Stimulated activated memory B cell treated with anti-CD40 and anti-IgM and Interleukin-4, amounts not matched to agents 10 μg/mL and 1 μg/mL and 100 μg/mL, for 72 hours (primary cell): ENCODE measurements at regions not wholly inside any gene's neighbourhood (a gene's known extent, or its start where the extent isn't known, plus 50 kb on each side); places are given as distances from the start of the nearest gene placed in this dataset.

ENCODE experiments used
- ATAC-seq: fragments of 150-1000 bp; cut with Tn5 transposase; 2 replicates; pipeline ENCODE4 v1.10.0; 2021
- H3K27ac Mint-ChIP-seq: one replicate; pipeline ENCODE4 v1.8.0; 2022; ENCODE audit warnings: mild to moderate bottlenecking, mixed read lengths
- H3K27me3 Mint-ChIP-seq: one replicate; pipeline ENCODE4 v1.8.0; 2022; ENCODE audit warnings: mixed read lengths
- H3K36me3 Mint-ChIP-seq: one replicate; pipeline ENCODE4 v1.8.0; 2022; ENCODE audit warnings: mixed read lengths
- H3K4me1 Mint-ChIP-seq: one replicate; pipeline ENCODE4 v1.8.0; 2022; ENCODE audit warnings: mixed read lengths
- H3K4me3 Mint-ChIP-seq: one replicate; pipeline ENCODE4 v1.8.0; 2022; ENCODE audit warnings: mild to moderate bottlenecking, moderate library complexity, mixed read lengths
- H3K9me3 Mint-ChIP-seq: one replicate; pipeline ENCODE4 v1.8.0; 2022; ENCODE audit warnings: mixed read lengths

DNA sequence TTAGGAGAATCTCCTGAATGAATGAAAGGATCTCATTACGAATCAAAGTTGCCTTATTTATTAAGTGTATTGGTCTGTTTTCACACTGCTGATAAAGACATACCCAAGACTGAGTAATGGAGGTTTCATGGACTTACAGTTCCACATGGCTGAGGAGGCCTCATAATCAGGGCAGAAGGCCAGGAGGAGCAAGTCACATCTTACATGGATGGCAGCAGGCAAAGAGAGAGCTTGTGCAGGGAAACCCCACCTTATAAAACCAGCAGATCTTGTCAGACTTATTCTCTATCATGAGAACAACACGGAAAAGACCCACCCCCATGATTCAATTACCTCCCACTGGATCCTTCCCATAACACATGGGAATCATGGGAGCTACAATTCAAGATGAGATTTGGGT lies 785.2 kb upstream of the POU3F3 start:
- Mint-ChIP-seq H3K9me3 (peaks cover 5% of the 10 kb centered on the region), H3K36me3 (no peaks in the 10 kb centered on the region), H3K4me1 (no peaks in the 10 kb centered on the region), H3K27me3 (no peaks in the 10 kb centered on the region), H3K4me3 (no peak overlapping the region), H3K27ac (no peak overlapping the region)
- no peak for ATAC-seq

GRCh38 chr2:104077573-104077972 lies 776.3 kb upstream of the POU3F3 start:
- Mint-ChIP-seq H3K36me3 (no peaks in the 10 kb centered on the region), H3K9me3 (peaks cover 8% of the 10 kb centered on the region), H3K27me3 (no peaks in the 10 kb centered on the region), H3K4me1 (no peaks in the 10 kb centered on the region), H3K4me3 (no peak overlapping the region), H3K27ac (no peak overlapping the region)
- ATAC-seq, result no peak

DNA sequence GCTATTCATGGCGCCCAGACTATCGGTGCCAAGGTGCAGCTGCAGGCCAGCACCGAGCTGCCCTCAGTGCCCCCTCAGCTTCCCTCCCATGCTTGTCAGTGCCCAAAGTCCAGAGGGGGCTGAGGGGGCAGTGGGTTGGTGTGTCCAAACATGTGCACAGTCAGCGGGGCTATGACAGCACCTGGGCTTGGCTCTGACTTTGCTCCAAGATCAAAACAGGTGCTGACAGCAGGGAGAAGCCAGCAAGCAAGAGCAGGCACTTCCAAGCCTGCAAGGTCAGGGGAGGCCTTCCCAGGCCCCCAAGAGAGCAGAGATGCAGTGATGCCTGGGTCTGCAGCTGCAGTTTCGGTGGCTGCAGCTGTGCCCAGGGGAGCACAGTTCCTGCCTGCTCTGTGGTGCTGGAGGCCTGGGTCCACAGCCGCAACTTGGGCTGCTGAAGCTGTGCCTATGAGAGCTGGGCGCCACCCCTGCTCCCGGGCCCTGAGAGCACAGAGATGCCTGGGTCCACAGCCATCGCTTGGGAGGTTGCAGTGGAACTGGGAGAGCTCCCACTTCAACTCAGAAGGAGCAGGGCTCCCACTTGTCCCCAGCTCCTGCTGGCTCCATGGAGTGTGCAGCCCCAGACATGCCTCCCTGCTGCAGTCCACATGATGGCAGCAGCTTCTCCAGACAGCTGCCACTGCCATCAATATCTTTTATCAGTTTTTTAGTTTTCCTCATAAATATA lies 775.3 kb upstream of the POU3F3 start:
- Mint-ChIP-seq H3K4me3 (no peak overlapping the region), H3K9me3 (peaks cover 7% of the 10 kb centered on the region), H3K4me1 (no peaks in the 10 kb centered on the region), H3K27ac (no peak overlapping the region), H3K27me3 (no peaks in the 10 kb centered on the region), H3K36me3 (no peaks in the 10 kb centered on the region)
- ATAC-seq, result peak; percentile 31

DNA sequence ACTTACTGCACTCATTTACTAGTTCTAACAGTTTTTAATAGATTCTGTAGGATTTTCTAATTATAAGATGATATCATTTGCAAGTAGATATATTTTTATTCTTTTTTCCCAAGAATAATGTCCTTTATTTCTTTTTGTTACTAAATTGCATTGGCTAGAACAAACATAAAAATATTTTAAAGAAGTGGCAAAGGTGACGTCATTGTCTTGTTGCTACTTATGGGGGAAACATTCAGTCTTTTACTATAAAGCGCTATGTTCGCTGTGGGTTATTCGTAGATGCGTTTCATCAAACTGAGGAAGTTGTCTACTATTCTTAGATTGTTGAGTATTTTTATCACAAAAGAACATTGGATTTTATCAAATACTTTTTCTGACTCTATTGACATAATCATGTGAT lies 765.2 kb upstream of the POU3F3 start:
- Mint-ChIP-seq H3K36me3 (no peaks in the 10 kb centered on the region), H3K4me1 (no peaks in the 10 kb centered on the region), H3K9me3 (no peaks in the 10 kb centered on the region), H3K4me3 (no peak overlapping the region), H3K27me3 (no peaks in the 10 kb centered on the region), H3K27ac (no peak overlapping the region)
- ATAC-seq, result no peak

- no peak overlapping the region for H3K27ac Mint-ChIP-seq
- H3K4me1 Mint-ChIP-seq, result no peaks in the 10 kb centered on the region
- H3K27me3 Mint-ChIP-seq, result no peaks in the 10 kb centered on the region
- ATAC-seq, result no peak
- no peak overlapping the region for H3K4me3 Mint-ChIP-seq
- peaks cover 4% of the 10 kb centered on the region for H3K9me3 Mint-ChIP-seq
- H3K36me3 Mint-ChIP-seq, result no peaks in the 10 kb centered on the region
Measured at GRCh38 chr2:104090407-104090806, 763.5 kb upstream of the POU3F3 start.

- no peak for ATAC-seq
- no peaks in the 10 kb centered on the region for H3K27me3 Mint-ChIP-seq
- H3K9me3 Mint-ChIP-seq, result peaks cover 4% of the 10 kb centered on the region
- no peaks in the 10 kb centered on the region for H3K4me1 Mint-ChIP-seq
- no peaks in the 10 kb centered on the region for H3K36me3 Mint-ChIP-seq
- H3K4me3 Mint-ChIP-seq, result no peak overlapping the region
- H3K27ac Mint-ChIP-seq, result no peak overlapping the region
Measured at GRCh38 chr2:104091894-104092293, 762.0 kb upstream of the POU3F3 start.

GRCh38 chr2:104092886-104093285 lies 761.0 kb upstream of the POU3F3 start:
- no peaks in the 10 kb centered on the region for H3K27me3 Mint-ChIP-seq
- H3K36me3 Mint-ChIP-seq, result no peaks in the 10 kb centered on the region
- no peak overlapping the region for H3K27ac Mint-ChIP-seq
- no peak overlapping the region for H3K4me3 Mint-ChIP-seq
- no peak for ATAC-seq
- H3K9me3 Mint-ChIP-seq, result peaks cover 4% of the 10 kb centered on the region
- H3K4me1 Mint-ChIP-seq, result no peaks in the 10 kb centered on the region

GRCh38 chr2:104102615-104103014 lies 751.3 kb upstream of the POU3F3 start:
- Mint-ChIP-seq H3K27ac (no peak overlapping the region), H3K9me3 (peaks cover 7% of the 10 kb centered on the region), H3K4me3 (no peak overlapping the region), H3K27me3 (no peaks in the 10 kb centered on the region), H3K36me3 (no peaks in the 10 kb centered on the region), H3K4me1 (peaks cover 10% of the 10 kb centered on the region)
- ATAC-seq, result no peak

DNA sequence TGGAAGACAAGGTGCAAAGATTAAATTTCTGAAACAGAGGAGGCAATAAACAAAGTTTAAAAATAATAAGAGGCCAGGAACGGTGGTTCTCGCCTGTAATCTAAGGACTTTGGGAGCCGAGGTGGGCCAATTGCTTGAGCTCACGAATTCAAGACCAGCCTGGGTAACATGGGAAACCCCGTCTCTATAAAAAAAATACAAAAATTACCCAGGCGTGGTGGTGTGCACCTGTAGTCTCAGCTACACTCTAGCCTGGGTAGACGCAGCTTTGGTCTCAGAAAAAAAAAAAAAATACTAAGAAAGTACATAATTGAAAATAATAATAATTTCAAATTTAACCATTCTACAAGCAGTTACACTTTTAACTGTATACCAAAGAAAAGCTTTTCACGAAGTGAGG lies 744.6 kb upstream of the POU3F3 start:
- Mint-ChIP-seq H3K27ac (no peak overlapping the region), H3K36me3 (no peaks in the 10 kb centered on the region), H3K9me3 (no peaks in the 10 kb centered on the region), H3K4me1 (no peaks in the 10 kb centered on the region), H3K27me3 (no peaks in the 10 kb centered on the region), H3K4me3 (no peak overlapping the region)
- ATAC-seq, result no peak

- H3K4me1 Mint-ChIP-seq, result no peaks in the 10 kb centered on the region
- H3K9me3 Mint-ChIP-seq, result no peaks in the 10 kb centered on the region
- ATAC-seq, result no peak
- H3K27ac Mint-ChIP-seq, result no peak overlapping the region
- no peak overlapping the region for H3K4me3 Mint-ChIP-seq
- H3K36me3 Mint-ChIP-seq, result no peaks in the 10 kb centered on the region
- H3K27me3 Mint-ChIP-seq, result no peaks in the 10 kb centered on the region
Measured at GRCh38 chr2:104118889-104119288, 735.0 kb upstream of the POU3F3 start.

DNA sequence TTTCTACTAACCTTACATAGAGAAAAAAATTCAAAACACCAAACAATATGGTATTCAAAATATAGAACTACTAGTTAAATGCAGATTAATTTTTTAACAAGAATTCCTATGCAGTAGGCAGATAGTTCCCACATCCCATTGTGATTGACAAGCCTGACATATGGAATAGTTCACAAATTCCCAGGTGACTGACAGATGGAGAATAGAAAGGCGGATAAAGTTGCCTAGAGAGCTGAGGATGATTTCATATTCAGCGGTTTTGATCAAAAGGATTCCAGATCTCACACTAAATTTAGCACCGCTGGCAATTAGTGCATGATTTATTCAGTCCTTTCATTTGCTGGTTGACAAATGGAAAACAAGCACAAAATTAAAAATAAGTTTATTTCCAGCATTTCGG lies 733.7 kb upstream of the POU3F3 start:
- ATAC-seq, result no peak
- no peak overlapping the region for H3K27ac Mint-ChIP-seq
- H3K27me3 Mint-ChIP-seq, result no peaks in the 10 kb centered on the region
- H3K36me3 Mint-ChIP-seq, result no peaks in the 10 kb centered on the region
- no peaks in the 10 kb centered on the region for H3K4me1 Mint-ChIP-seq
- H3K4me3 Mint-ChIP-seq, result no peak overlapping the region
- no peaks in the 10 kb centered on the region for H3K9me3 Mint-ChIP-seq

GRCh38 chr2:104125096-104125495 lies 728.8 kb upstream of the POU3F3 start:
- no peak overlapping the region for H3K4me3 Mint-ChIP-seq
- ATAC-seq, result no peak
- H3K4me1 Mint-ChIP-seq, result no peaks in the 10 kb centered on the region
- no peaks in the 10 kb centered on the region for H3K27me3 Mint-ChIP-seq
- H3K27ac Mint-ChIP-seq, result no peak overlapping the region
- H3K9me3 Mint-ChIP-seq, result no peaks in the 10 kb centered on the region
- H3K36me3 Mint-ChIP-seq, result no peaks in the 10 kb centered on the region

- Mint-ChIP-seq H3K27ac (no peak overlapping the region), H3K4me1 (no peaks in the 10 kb centered on the region)
- no peak for ATAC-seq
Measured at GRCh38 chr2:104127049-104127770, 726.7 kb upstream of the POU3F3 start.

DNA sequence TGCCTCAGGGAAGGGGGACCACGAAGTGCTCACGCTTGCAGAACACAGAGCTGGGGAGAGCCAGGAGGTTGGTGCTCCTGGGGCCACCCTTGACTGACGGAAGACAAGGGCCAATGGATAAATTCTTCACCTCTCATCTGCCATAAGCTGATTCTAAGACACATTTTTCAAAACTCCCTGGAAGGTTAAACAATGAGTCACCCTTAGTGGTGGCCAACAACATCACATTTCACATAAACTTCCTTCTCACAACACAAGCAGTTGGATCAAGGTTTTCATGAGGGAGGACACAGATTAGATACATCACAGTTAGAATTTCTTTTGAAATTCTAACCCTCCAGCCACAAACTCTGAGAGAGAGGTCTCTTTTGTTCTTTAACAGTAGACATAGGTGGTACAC lies 713.6 kb upstream of the POU3F3 start:
- Mint-ChIP-seq H3K27me3 (no peaks in the 10 kb centered on the region), H3K36me3 (no peaks in the 10 kb centered on the region), H3K4me1 (no peaks in the 10 kb centered on the region), H3K4me3 (no peak overlapping the region), H3K9me3 (peaks cover 6% of the 10 kb centered on the region), H3K27ac (no peak overlapping the region)
- ATAC-seq, result no peak

More at GRCh38 chr2:104127049-104127770, 726.7 kb upstream of the POU3F3 start:
- Mint-ChIP-seq H3K4me3 (no peak overlapping the region), H3K36me3 (no peaks in the 10 kb centered on the region), H3K9me3 (no peaks in the 10 kb centered on the region), H3K27me3 (no peaks in the 10 kb centered on the region)

DNA sequence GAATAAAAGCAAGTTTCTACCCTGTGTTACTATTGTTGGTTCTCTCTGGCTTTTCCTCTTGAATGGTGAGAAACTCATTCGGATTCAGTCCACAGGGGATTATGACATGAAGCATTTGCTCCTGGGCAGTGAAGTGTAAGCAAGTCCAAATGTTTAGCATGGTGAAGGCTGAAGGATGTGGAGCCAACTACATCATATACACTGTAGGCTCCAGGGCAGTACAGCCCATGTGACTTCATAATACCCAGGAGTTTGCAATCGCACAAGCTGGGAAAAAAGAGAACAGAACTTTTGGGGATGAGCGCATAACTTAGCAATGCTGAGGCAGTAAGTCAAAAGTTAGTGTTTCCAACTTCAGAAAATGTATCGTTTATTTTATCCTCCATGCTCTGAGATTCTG lies 695.7 kb upstream of the POU3F3 start:
- H3K4me1 Mint-ChIP-seq, result no peaks in the 10 kb centered on the region
- no peak overlapping the region for H3K27ac Mint-ChIP-seq
- H3K27me3 Mint-ChIP-seq, result no peaks in the 10 kb centered on the region
- no peaks in the 10 kb centered on the region for H3K36me3 Mint-ChIP-seq
- no peak for ATAC-seq
- peaks cover 5% of the 10 kb centered on the region for H3K9me3 Mint-ChIP-seq
- no peak overlapping the region for H3K4me3 Mint-ChIP-seq

DNA sequence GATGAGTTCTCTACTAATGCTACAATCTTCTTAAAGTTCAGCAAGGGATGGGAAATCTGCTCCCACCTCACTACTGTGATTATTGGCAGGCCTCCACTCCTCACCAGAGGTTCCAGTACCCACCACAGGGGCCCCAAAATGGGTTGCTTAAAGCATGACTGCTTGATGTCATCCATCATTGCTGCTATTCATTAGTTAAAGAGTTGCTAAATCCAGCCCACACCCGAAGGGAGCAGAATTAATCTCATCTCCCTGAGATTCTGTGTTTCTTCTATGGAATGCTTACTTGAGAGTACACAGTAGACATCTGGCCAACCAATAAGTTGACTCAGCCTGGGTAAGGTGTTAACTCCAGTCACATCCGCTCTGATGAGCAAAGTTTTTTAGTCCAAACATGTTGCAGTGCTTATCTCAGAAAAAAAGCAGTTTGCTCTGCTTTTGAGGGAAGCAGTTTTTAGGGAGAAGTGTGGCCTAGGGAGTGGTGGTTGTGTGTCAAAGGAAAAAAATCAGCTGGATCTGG lies 690.2 kb upstream of the POU3F3 start:
- no peak overlapping the region for H3K27ac Mint-ChIP-seq
- no peak overlapping the region for H3K4me3 Mint-ChIP-seq
- H3K27me3 Mint-ChIP-seq, result no peaks in the 10 kb centered on the region
- H3K4me1 Mint-ChIP-seq, result no peaks in the 10 kb centered on the region
- peaks cover 5% of the 10 kb centered on the region for H3K9me3 Mint-ChIP-seq
- ATAC-seq, result no peak
- H3K36me3 Mint-ChIP-seq, result no peaks in the 10 kb centered on the region
